NCI-H2029 treated with DMSO at 0.1 percent for 48 hours (cell line): ENCODE measurements at regions not wholly inside any gene's neighbourhood (a gene's known extent, or its start where the extent isn't known, plus 50 kb on each side); places are given as distances from the start of the nearest gene placed in this dataset.
"Not testable (repeated sequence)": the region's sequence is repeated elsewhere in the genome, so short reads cannot be mapped to it uniquely, and the experiment has no call there.

Experiments
- DNase-seq: peaks from one replicate; lab custom pipeline; 2025; lab: John Stamatoyannopoulos, UW

- no peak for DNase-seq
Measured at GRCh38 chr7:96770758-96771157, 61.1 kb upstream of the SEM1 start.

GRCh38 chr7:96772139-96772694 is 62.6 kb upstream of the SEM1 start:
- DNase-seq, result no peak

- no peak for DNase-seq
Measured at GRCh38 chr7:96773483-96773882, 63.8 kb upstream of the SEM1 start.

- no peak for DNase-seq
Measured at GRCh38 chr7:96774358-96774757, 64.7 kb upstream of the SEM1 start.

- DNase-seq, result no peak
Measured at GRCh38 chr7:96775046-96775445, 65.4 kb upstream of the SEM1 start.

GRCh38 chr7:96778263-96778662 is 68.6 kb upstream of the SEM1 start:
- DNase-seq, result no peak

- no peak for DNase-seq
Measured at GRCh38 chr7:96781919-96782318, 72.3 kb upstream of the SEM1 start.

GRCh38 chr7:96782686-96783298 is 73.1 kb upstream of the SEM1 start:
- not testable (repeated sequence) for DNase-seq

- no peak for DNase-seq
Measured at GRCh38 chr7:96784597-96784996, 75.0 kb upstream of the SEM1 start.

GRCh38 chr7:96786261-96786997 is 76.8 kb upstream of the SEM1 start:
- DNase-seq, result no peak

- DNase-seq, result no peak
Measured at GRCh38 chr7:96786998-96787395, 77.4 kb upstream of the SEM1 start.

- no peak for DNase-seq
Measured at GRCh38 chr7:96789914-96790313, 80.3 kb upstream of the SEM1 start.

GRCh38 chr7:96792115-96792514 is 82.5 kb upstream of the SEM1 start:
- DNase-seq, result no peak

- DNase-seq, result no peak
Measured at GRCh38 chr7:96794063-96794462, 84.4 kb upstream of the SEM1 start.

GRCh38 chr7:96800122-96800521 is 90.5 kb upstream of the SEM1 start:
- no peak for DNase-seq

- DNase-seq, result no peak
Measured at GRCh38 chr7:96800824-96801223, 91.2 kb upstream of the SEM1 start.

GRCh38 chr7:96819111-96819700 is 109.6 kb upstream of the SEM1 start:
- no peak for DNase-seq

GRCh38 chr7:96821131-96821530 is 111.5 kb upstream of the SEM1 start:
- not testable (repeated sequence) for DNase-seq

GRCh38 chr7:96822824-96823223 is 113.2 kb upstream of the SEM1 start:
- DNase-seq, result no peak

- no peak for DNase-seq
Measured at GRCh38 chr7:96823274-96823673, 113.6 kb upstream of the SEM1 start.

- DNase-seq, result no peak
Measured at GRCh38 chr7:96824686-96825085, 115.0 kb upstream of the SEM1 start.

GRCh38 chr7:96825285-96825684 is 115.6 kb upstream of the SEM1 start:
- DNase-seq, result no peak

GRCh38 chr7:96826089-96826488 is 116.4 kb upstream of the SEM1 start:
- no peak for DNase-seq
